Endothelial cell of umbilical vein (primary cell): ENCODE measurements at regions not wholly inside any gene's neighbourhood (a gene's known extent, or its start where the extent isn't known, plus 50 kb on each side); places are given as distances from the start of the nearest gene placed in this dataset.

Source experiments
- BruUV-seq: library from RNA; stranded (reverse); fragments of 400-500 nt; replicated peaks from 2 replicates; lab custom pipeline; 2021; lab: Mats Ljungman, UMichigan
- CTCF ChIA-PET: fragments of 300-600, 350-600 bp; sonication (Branson Sonifier 250); formaldehyde crosslinking; loops from one replicate; lab custom pipeline; 2021; ENCODE audit warnings: antibody characterized with exemption, inconsistent platforms; lab: Charles Lee
- POLR2A ChIA-PET: fragments of 300-600, 350-600 bp; sonication (Branson Sonifier 250); formaldehyde crosslinking; loops from one replicate; lab custom pipeline; 2021; ENCODE audit warnings: antibody characterized with exemption, inconsistent platforms; lab: Charles Lee
- DNase-seq: peaks from one replicate; pipeline ENCODE4 v3.0.0-alpha.2; 2011; ENCODE audit warnings: low read depth, low spot score
- FAIRE-seq: peaks from 2 replicates; lab custom pipeline; 2011; peaks lifted over from hg19 to GRCh38; lab: Jason Lieb, UNC
- H2AFZ ChIP-seq: 2 replicates; pipeline ENCODE4 v1.6.0; 2012; ENCODE audit warnings: low read depth, low read length, control low read depth, inconsistent platforms
- H3K27ac ChIP-seq: 2 replicates; pipeline ENCODE4 v1.5.1; 2011; ENCODE audit warnings: low read depth, mild to moderate bottlenecking, control low read depth, low read length, moderate library complexity; ENCODE audit not compliant: insufficient read depth
- H3K27me3 ChIP-seq, 2 experiments: 2 replicates each; pipeline versions ENCODE4 v1.6.0 to v1.6.1; 2011; ENCODE audit warnings: low read length in 2 of 2, mixed read lengths in 1 of 2; ENCODE audit not compliant: control insufficient read depth in 2 of 2, insufficient read depth in 2 of 2
- H3K36me3 ChIP-seq, 2 experiments: 2 replicates in 1 of 2; 3 replicates in 1 of 2; pipeline ENCODE4 v1.5.1; 2011; ENCODE audit warnings: low read length in 2 of 2, mild to moderate bottlenecking in 1 of 2, moderate library complexity in 1 of 2; ENCODE audit not compliant: control insufficient read depth in 2 of 2, insufficient read depth in 2 of 2; ENCODE audit errors: extremely low read depth in 1 of 2
- H3K4me1 ChIP-seq: 3 replicates; pipeline ENCODE4 v1.5.1; 2011; ENCODE audit warnings: mild to moderate bottlenecking, low read length; ENCODE audit not compliant: control insufficient read depth, insufficient read depth; ENCODE audit errors: extremely low read depth
- H3K4me2 ChIP-seq: 2 replicates; pipeline ENCODE4 v1.6.1; 2011; ENCODE audit warnings: low read length, control low read depth, mixed read lengths; ENCODE audit not compliant: insufficient read depth
- H3K4me3 ChIP-seq, 3 experiments: fragments of 200-600 bp in 1 of 3; sonication (generic), shearing (Covaris generic) in 1 of 3; replicated peaks in 1 of 3; 2 replicates each; pipeline ENCODE4 v1.5.1; 2011 to 2016; ENCODE audit warnings: control low read depth in 3 of 3, low read length in 3 of 3, mild to moderate bottlenecking in 2 of 3, inconsistent platforms in 1 of 3, low read depth in 1 of 3, moderate library complexity in 1 of 3; ENCODE audit not compliant: insufficient read depth in 1 of 3
- H3K79me2 ChIP-seq: 2 replicates; pipeline ENCODE4 v1.6.0; 2012; ENCODE audit warnings: low read length, inconsistent platforms; ENCODE audit not compliant: control insufficient read depth, insufficient read depth
- H3K9ac ChIP-seq: replicated peaks from 2 replicates; pipeline ENCODE3; 2011; ENCODE audit warnings: low read length, control low read depth; ENCODE audit not compliant: insufficient read depth; ENCODE audit errors: extremely low read depth
- H3K9me1 ChIP-seq: replicated peaks from 3 replicates; pipeline ENCODE4 v1.6.0; 2011; ENCODE audit warnings: mild to moderate bottlenecking, low read length; ENCODE audit not compliant: control insufficient read depth, insufficient read depth; ENCODE audit errors: extremely low read depth
- H3K9me3 ChIP-seq: replicated peaks from 2 replicates; pipeline ENCODE4 v1.5.1; 2012; ENCODE audit warnings: low read length, inconsistent platforms; ENCODE audit not compliant: control insufficient read depth, insufficient read depth
- H4K20me1 ChIP-seq: replicated peaks from 2 replicates; pipeline ENCODE3; 2011; ENCODE audit warnings: mild to moderate bottlenecking, low read length; ENCODE audit not compliant: control insufficient read depth, insufficient read depth; ENCODE audit errors: extremely low read depth
- CTCF ChIP-seq, 2 donors: IDR thresholded peaks; 1 replicate in 1 of 2; 2 replicates in 1 of 2; pipeline ENCODE4 v1.5.1; 2011; ENCODE audit warnings: low read length in 2 of 2, mild to moderate bottlenecking in 2 of 2, moderate library complexity in 2 of 2, control low read depth in 1 of 2, inconsistent platforms in 1 of 2, low read depth in 1 of 2; ENCODE audit not compliant: insufficient read depth in 1 of 2; ENCODE audit errors: extremely low read depth in 1 of 2
- EZH2 ChIP-seq: IDR thresholded peaks from 2 replicates; pipeline ENCODE4 v1.6.1; 2012; ENCODE audit warnings: borderline replicate concordance, low read depth, mild to moderate bottlenecking, moderate library complexity, low read length, inconsistent platforms; ENCODE audit not compliant: severe bottlenecking
- FOS ChIP-seq: IDR thresholded peaks from 2 replicates; pipeline ENCODE4 v1.6.1; 2011; ENCODE audit warnings: mild to moderate bottlenecking, low read length, moderate library complexity, borderline replicate concordance; ENCODE audit not compliant: insufficient read depth
- GATA2 ChIP-seq: IDR thresholded peaks from 2 replicates; pipeline ENCODE4 v1.7.0; 2011; ENCODE audit warnings: low read depth, mild to moderate bottlenecking, moderate library complexity, mixed read lengths, low read length; ENCODE audit not compliant: insufficient read length, insufficient read depth
- JUN ChIP-seq: IDR thresholded peaks from 2 replicates; pipeline ENCODE4 v1.6.1; 2011; ENCODE audit warnings: borderline replicate concordance, low read depth; ENCODE audit not compliant: insufficient read length, insufficient read depth
- MAX ChIP-seq: IDR thresholded peaks from 2 replicates; pipeline ENCODE4 v1.6.1; 2011; ENCODE audit not compliant: insufficient read depth, insufficient read length
- MYC ChIP-seq: IDR thresholded peaks from one replicate; pipeline ENCODE4 v1.6.1; 2011; ENCODE audit warnings: mild to moderate bottlenecking, low read depth, low read length
- POLR2A ChIP-seq: IDR thresholded peaks from 2 replicates; pipeline ENCODE4 v1.6.1; 2012; ENCODE audit warnings: low read depth, mild to moderate bottlenecking, control low read depth, low read length
- POLR2AphosphoS5 ChIP-seq: IDR thresholded peaks from 2 replicates; pipeline ENCODE4 v1.6.1; 2012; ENCODE audit warnings: low read depth, mild to moderate bottlenecking, control low read depth, low read length, moderate library complexity; ENCODE audit not compliant: insufficient read depth
- dilution Hi-C: fragments of 300-500 bp; cut with MboI; formaldehyde crosslinking; loops from one replicate; pipeline ENCODE4 v1.15.0; 2019; ENCODE audit warnings: low sequenced_read_pairs; ENCODE audit not compliant: extremely low pct_ligation_motif_present
- intact Hi-C: fragments of 100-400 bp; cut with micrococcal nuclease; formaldehyde crosslinking; loops from one replicate; pipeline ENCODE4 v1.10.0; 2022

DNA sequence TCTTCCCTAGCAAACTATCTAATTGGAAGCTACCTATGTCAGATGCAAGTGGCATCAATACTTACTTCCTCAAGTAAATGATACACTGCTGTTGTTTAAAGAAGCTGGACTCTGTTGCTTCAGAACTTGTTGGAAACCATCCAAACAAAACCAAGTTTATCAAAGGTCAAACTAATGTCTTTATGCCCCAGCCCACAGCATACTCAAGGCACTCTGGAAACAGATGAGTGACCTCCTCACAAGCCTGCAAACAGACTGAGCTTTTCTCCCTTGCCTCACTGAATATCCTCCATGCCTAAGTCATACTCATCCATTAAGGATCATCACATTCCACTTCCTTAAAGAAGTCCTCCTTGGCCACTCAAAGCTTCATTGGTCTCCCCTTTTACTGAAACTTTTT is 107.4 kb upstream of the ACP3 start:
- intact Hi-C loops, result loop anchor here (1.0 to 10.0 kb wide), 3 partner anchors 172 to 415 kb away; no protein-coding TSS in a partner anchor
- BruUV-seq, result no TSS peak
- H3K36me3 ChIP-seq, result no peaks in the 10 kb centered on the region
- FAIRE-seq (no peak), DNase-seq (no peak)
- TF ChIP-seq POLR2AphosphoS5, result no peak
- TF ChIP-seq FOS, result no peak
- TF ChIP-seq JUN, result no peak
- TF ChIP-seq MAX, result no peak
- no peak for TF ChIP-seq CTCF (IDR thresholded peaks at IDR 0.05; ENCODE audit: extremely low read depth in 1 of 2, insufficient read depth in 1 of 2, low read depth in 1 of 2, low read length in 2 of 2)
- TF ChIP-seq GATA2, result no peak
- TF ChIP-seq MYC, result no peak
- no peak for TF ChIP-seq POLR2A
- TF ChIP-seq EZH2, result no peak
- no peaks in the 10 kb centered on the region for H3K79me2 ChIP-seq
- H3K4me1 ChIP-seq, result no peaks in the 10 kb centered on the region
- H3K4me3 ChIP-seq, result no peak overlapping the region
- ChIA-PET CTCF (interaction anchor here (0.7 to 3.2 kb wide), 13 partner anchors 7 to 415 kb away, joined by 3 to 62 read pairs (median 4); partner anchors contain the start of gene CPNE4), POLR2A (no interaction called here)
- H4K20me1 ChIP-seq, result no peaks in the 10 kb centered on the region
- H3K9ac ChIP-seq, result no peak overlapping the region
- no peak overlapping the region for H2AFZ ChIP-seq
- no peaks in the 10 kb centered on the region for H3K9me3 ChIP-seq
- H3K4me2 ChIP-seq, result no peak overlapping the region
- H3K9me1 ChIP-seq, result no peaks in the 10 kb centered on the region
- dilution Hi-C loops, result no loop called here
- H3K27ac ChIP-seq, result no peak overlapping the region
- H3K27me3 ChIP-seq, result peaks cover 4 to 9% of the 10 kb centered on the region in 2 experiments
